ENCODE measurements at regions not wholly inside any gene's neighbourhood (a gene's known extent, or its start where the extent isn't known, plus 50 kb on each side); places are given as distances from the start of the nearest gene placed in this dataset.
A peak's percentile ranks its signal among the peaks of the same experiment; 100 is the strongest.

DNA sequence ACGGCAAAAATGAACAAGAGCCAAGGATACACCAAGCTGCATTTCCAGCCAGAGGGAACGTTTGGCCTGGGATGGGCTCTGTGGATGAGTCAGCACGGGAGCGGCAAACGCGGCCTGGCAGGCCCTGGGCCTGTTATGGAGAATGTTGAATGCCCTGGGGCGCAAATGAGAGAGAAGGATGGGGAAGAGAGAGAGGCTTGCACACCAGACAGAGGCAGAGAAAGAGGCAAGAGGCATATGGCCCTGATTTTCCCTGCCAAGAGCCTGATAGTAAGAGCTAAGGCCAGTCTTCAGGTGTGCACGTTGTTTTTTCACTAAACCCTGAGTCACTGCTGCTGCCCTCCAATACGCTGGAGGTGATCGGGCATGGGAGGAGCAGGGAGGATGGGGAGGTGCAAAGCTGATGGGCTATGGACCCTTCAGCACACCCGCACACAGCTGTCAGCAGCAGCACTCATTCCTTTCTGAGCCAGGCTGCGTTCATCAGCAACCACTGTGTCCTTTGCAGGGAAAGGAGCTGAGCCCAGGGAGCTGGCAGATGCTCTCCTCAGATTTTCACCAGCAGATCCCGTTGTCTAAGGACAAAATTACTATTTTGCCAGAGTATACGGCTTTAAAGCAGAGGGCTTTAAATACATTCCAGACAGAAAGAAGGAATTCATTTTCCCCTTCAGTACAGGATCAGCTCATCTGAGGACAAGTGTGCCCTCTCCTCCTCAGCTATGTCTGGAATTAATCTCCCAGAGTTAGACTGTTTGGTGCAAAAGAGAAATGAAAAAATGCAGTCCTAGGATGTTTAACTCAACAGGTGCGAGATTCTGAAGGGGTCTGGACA, 61.7 kb upstream of the SLC22A23 start:
- Mint-ChIP-seq H3K36me3 (no peaks in the 10 kb centered on the region; the same call in 1 of the 2 replicates), H3K4me1 (peaks cover 6% of the 10 kb centered on the region), H3K9me3 (peaks cover 8% of the 10 kb centered on the region), H3K27ac (no peak overlapping the region), H3K4me3 (no peak overlapping the region), H3K27me3 (ENCODE audit: low read depth) (peaks cover 8% of the 10 kb centered on the region)
- ATAC-seq (peak; percentile 67), DNase-seq (ENCODE audit: low spot score) (no peak)
- ChIA-PET POLR2A (no interaction called here), CTCF (interaction anchor here (0.8 to 1.6 kb wide), 4 partner anchors 62 to 414 kb away, joined by 3 read pairs; partner anchors contain the start of gene SLC22A23)
- no peak for TF ChIP-seq CREM (CRISPR knock-in tag; IDR thresholded peaks at IDR 0.05)
- no peak for TF ChIP-seq GABPB1 (CRISPR knock-in tag; IDR thresholded peaks at IDR 0.05)
- TF ChIP-seq SOX15 (CRISPR knock-in tag; IDR thresholded peaks at IDR 0.05) = no peak
- TF ChIP-seq TEAD1 (CRISPR knock-in tag; IDR thresholded peaks at IDR 0.05) = no peak
- TF ChIP-seq, protein P1, sequence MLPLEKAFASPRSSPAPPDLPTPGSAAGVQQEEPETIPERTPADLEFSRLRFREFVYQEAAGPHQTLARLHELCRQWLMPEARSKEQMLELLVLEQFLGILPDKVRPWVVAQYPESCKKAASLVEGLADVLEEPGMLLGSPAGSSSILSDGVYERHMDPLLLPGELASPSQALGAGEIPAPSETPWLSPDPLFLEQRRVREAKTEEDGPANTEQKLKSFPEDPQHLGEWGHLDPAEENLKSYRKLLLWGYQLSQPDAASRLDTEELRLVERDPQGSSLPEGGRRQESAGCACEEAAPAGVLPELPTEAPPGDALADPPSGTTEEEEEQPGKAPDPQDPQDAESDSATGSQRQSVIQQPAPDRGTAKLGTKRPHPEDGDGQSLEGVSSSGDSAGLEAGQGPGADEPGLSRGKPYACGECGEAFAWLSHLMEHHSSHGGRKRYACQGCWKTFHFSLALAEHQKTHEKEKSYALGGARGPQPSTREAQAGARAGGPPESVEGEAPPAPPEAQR (CRISPR knock-in tag; IDR thresholded peaks at IDR 0.05) = no peak
- no peak for TF ChIP-seq ZNF671 (CRISPR knock-in tag; IDR thresholded peaks at IDR 0.05)
- no peak for TF ChIP-seq ZNF416 (CRISPR knock-in tag; IDR thresholded peaks at IDR 0.05)
- TF ChIP-seq ZNF263 (CRISPR knock-in tag; IDR thresholded peaks at IDR 0.05; ENCODE audit: low read depth) = no peak

DNA sequence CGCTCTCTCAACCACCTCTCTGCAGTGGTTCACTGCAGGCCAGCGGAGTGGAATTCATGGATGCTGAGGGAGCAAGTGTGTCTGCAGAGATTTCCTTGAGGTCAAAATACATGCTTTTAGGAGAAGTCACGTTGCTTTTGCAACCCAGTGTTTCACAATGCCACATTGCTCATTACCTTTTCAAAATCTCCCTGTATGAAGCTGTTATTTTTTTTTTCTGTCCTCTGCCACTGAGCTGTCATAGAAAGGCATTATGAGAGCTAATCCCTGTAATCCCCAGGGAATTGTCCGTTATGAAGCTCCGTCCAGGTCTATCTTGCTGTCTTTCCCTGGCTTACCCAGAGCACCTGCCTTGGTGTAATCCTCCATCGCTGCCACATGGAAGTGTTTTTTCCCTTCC, 60.5 kb upstream of the SLC22A23 start:
- H3K36me3 Mint-ChIP-seq = no peaks in the 10 kb centered on the region; the same call in 1 of the 2 replicates

More for the DNA sequence above, 60.5 kb upstream of the SLC22A23 start:
- peaks cover 12% of the 10 kb centered on the region for H3K4me1 Mint-ChIP-seq
- no peak for TF ChIP-seq ZNF232 (CRISPR knock-in tag; IDR thresholded peaks at IDR 0.05)
- TF ChIP-seq, protein P2, sequence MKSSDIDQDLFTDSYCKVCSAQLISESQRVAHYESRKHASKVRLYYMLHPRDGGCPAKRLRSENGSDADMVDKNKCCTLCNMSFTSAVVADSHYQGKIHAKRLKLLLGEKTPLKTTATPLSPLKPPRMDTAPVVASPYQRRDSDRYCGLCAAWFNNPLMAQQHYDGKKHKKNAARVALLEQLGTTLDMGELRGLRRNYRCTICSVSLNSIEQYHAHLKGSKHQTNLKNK (CRISPR knock-in tag; IDR thresholded peaks at IDR 0.05) = no peak
- TF ChIP-seq, protein P3, sequence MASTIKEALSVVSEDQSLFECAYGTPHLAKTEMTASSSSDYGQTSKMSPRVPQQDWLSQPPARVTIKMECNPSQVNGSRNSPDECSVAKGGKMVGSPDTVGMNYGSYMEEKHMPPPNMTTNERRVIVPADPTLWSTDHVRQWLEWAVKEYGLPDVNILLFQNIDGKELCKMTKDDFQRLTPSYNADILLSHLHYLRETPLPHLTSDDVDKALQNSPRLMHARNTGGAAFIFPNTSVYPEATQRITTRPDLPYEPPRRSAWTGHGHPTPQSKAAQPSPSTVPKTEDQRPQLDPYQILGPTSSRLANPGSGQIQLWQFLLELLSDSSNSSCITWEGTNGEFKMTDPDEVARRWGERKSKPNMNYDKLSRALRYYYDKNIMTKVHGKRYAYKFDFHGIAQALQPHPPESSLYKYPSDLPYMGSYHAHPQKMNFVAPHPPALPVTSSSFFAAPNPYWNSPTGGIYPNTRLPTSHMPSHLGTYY (CRISPR knock-in tag; IDR thresholded peaks at IDR 0.05) = no peak
- TF ChIP-seq, protein P4, sequence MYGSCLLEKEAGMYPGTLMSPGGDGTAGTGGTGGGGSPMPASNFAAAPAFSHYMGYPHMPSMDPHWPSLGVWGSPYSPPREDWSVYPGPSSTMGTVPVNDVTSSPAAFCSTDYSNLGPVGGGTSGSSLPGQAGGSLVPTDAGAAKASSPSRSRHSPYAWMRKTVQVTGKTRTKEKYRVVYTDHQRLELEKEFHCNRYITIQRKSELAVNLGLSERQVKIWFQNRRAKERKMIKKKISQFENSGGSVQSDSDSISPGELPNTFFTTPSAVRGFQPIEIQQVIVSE (CRISPR knock-in tag; IDR thresholded peaks at IDR 0.05; ENCODE audit: borderline replicate concordance) = no peak
- no peak for TF ChIP-seq ZNF396 (CRISPR knock-in tag; IDR thresholded peaks at IDR 0.05; ENCODE audit: borderline replicate concordance)
- no peak for TF ChIP-seq MYBL2 (CRISPR knock-in tag; IDR thresholded peaks at IDR 0.05)
- TF ChIP-seq ELF4 (CRISPR knock-in tag; IDR thresholded peaks at IDR 0.05; ENCODE audit: low read depth) = no peak
- no peak for TF ChIP-seq SMAD4 (CRISPR knock-in tag; IDR thresholded peaks at IDR 0.05)
- TF ChIP-seq, protein P5, sequence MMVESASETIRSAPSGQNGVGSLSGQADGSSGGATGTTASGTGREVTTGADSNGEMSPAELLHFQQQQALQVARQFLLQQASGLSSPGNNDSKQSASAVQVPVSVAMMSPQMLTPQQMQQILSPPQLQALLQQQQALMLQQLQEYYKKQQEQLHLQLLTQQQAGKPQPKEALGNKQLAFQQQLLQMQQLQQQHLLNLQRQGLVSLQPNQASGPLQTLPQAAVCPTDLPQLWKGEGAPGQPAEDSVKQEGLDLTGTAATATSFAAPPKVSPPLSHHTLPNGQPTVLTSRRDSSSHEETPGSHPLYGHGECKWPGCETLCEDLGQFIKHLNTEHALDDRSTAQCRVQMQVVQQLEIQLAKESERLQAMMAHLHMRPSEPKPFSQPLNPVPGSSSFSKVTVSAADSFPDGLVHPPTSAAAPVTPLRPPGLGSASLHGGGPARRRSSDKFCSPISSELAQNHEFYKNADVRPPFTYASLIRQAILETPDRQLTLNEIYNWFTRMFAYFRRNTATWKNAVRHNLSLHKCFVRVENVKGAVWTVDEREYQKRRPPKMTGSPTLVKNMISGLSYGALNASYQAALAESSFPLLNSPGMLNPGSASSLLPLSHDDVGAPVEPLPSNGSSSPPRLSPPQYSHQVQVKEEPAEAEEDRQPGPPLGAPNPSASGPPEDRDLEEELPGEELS (CRISPR knock-in tag; IDR thresholded peaks at IDR 0.05) = no peak
- TF ChIP-seq, protein P6, sequence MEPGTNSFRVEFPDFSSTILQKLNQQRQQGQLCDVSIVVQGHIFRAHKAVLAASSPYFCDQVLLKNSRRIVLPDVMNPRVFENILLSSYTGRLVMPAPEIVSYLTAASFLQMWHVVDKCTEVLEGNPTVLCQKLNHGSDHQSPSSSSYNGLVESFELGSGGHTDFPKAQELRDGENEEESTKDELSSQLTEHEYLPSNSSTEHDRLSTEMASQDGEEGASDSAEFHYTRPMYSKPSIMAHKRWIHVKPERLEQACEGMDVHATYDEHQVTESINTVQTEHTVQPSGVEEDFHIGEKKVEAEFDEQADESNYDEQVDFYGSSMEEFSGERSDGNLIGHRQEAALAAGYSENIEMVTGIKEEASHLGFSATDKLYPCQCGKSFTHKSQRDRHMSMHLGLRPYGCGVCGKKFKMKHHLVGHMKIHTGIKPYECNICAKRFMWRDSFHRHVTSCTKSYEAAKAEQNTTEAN (CRISPR knock-in tag; IDR thresholded peaks at IDR 0.05) = no peak
- TF ChIP-seq FOXP1 (CRISPR knock-in tag; IDR thresholded peaks at IDR 0.05; ENCODE audit: borderline replicate concordance) = no peak
- TF ChIP-seq ZNF138 (CRISPR knock-in tag; conservative IDR thresholded peaks at IDR 0.05) = no peak
- TF ChIP-seq, protein P7, sequence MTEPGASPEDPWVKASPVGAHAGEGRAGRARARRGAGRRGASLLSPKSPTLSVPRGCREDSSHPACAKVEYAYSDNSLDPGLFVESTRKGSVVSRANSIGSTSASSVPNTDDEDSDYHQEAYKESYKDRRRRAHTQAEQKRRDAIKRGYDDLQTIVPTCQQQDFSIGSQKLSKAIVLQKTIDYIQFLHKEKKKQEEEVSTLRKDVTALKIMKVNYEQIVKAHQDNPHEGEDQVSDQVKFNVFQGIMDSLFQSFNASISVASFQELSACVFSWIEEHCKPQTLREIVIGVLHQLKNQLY (CRISPR knock-in tag; IDR thresholded peaks at IDR 0.05) = no peak
- TF ChIP-seq FOXK1 (CRISPR knock-in tag; IDR thresholded peaks at IDR 0.05) = no peak
- no peak for TF ChIP-seq NR1H2 (CRISPR knock-in tag; IDR thresholded peaks at IDR 0.05)
- POLR2A ChIA-PET = no interaction called here
- H3K9me3 Mint-ChIP-seq = peaks cover 8% of the 10 kb centered on the region
- DNase-seq (ENCODE audit: low spot score) (no peak), ATAC-seq (no peak)
- CTCF ChIA-PET = interaction anchor here (1.3 kb wide), 1 partner anchor 106 kb away, joined by 3 read pairs; no protein-coding TSS in a partner anchor
- H3K4me3 Mint-ChIP-seq = no peak overlapping the region
- H3K27ac Mint-ChIP-seq = no peak overlapping the region
- peaks cover 8% of the 10 kb centered on the region for H3K27me3 Mint-ChIP-seq (ENCODE audit: low read depth)

All from WTC11 (cell line).